NCI-H526 (cell line): ENCODE measurements at regions not wholly inside any gene's neighbourhood (a gene's known extent, or its start where the extent isn't known, plus 50 kb on each side); places are given as distances from the start of the nearest gene placed in this dataset.
"Not testable (repeated sequence)": the region's sequence is repeated elsewhere in the genome, so short reads cannot be mapped to it uniquely, and the experiment has no call there.

Experiments
- DNase-seq, 2 experiments: peaks; one replicate each; lab custom pipeline; 2025; lab: John Stamatoyannopoulos, UW

GRCh38 chr6:5837323-5837722 is 169.4 kb downstream of the NRN1 start:
- DNase-seq: no peak

- DNase-seq: not testable (repeated sequence)
Observed at GRCh38 chr6:5836597-5836996, 170.1 kb downstream of the NRN1 start.

GRCh38 chr6:5833120-5833519 is 173.6 kb downstream of the NRN1 start:
- no peak for DNase-seq

DNA sequence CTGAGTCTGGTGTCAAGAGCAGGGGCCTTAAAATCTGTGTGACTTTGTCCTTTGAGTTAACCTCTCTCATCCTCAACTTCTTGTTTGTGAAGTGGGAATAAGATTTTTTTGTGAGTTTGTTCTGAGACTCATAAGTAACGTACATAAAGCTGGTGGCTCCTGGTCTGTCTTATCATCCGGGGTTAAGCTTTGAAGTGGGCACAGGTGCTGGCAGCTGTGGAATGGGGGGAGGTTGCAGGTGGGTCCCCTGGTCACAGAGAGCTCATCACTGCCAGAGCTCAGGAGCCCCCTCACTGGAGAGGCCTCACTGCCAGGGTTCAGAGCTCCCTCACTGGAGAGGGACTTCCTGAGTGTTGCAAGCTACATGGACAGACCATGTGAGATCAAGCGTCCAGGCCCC is 174.1 kb downstream of the NRN1 start:
- no peak for DNase-seq

GRCh38 chr6:5831219-5831862 is 175.4 kb downstream of the NRN1 start:
- not testable (repeated sequence) for DNase-seq

DNA sequence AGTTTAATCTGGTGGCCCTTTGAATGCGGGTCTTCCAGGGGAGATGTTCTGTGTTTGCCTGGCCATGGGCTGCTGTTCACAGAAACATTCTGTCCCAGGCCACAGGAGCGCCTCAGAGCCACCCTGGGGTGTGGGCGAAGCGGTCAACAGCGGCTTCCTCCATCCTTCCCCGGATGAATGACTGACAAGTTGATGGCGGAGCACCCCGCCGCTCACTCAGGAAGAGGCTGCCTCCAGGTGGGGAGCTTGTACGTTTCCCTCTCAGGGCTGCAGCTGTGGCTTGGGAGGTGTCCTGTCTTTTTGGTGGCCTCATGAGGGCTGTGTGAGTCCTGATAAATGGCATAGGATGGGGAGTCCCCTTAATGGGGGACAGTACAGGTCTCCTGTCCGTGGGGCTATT is 178.4 kb downstream of the NRN1 start:
- no peak for DNase-seq

- DNase-seq: no peak
Observed at GRCh38 chr6:5827056-5827904, 179.4 kb downstream of the NRN1 start.

GRCh38 chr6:5824382-5824983 is 182.2 kb downstream of the NRN1 start:
- DNase-seq: not testable (repeated sequence)
